ENCODE measurements at regions not wholly inside any gene's neighbourhood (a gene's known extent, or its start where the extent isn't known, plus 50 kb on each side); places are given as distances from the start of the nearest gene placed in this dataset.

DNA sequence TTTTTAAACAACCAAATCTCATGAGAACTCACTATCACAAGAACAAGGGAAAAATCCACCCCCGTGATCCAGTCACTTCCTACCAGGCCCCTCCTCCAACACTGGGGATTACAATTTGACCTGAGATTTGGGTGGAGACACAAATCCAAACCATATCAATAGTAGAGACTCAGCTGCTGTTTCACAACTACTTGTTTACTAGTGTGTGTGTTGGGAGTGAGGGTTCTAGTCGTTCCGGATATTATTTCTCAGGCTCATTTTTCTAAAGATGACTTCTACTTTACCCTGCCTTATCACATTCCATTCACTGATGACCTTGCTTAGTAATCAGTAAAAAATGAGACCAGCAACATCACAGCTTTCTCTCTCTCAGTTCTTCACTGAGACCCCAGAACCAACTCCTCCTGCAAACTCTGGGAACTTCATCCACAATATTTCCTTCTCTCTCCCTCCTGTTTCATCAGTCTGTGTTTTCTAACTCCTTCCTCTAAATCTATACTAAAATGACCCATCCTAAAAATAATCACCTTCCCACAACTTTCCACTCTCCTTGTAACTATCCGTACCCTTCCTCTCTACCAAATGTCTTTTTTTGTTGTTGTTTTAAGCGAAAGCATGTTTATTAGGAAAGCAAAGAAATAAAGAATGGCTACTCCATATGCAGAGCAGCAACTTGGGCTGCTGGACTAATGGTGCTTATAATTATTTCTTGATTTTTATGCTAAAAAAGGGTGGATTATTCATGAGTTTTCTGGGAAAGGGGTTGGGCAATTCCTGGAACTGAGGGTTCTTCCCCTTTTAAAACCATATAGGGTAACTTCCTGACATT is 121.5 kb upstream of the SPRY4 start (continued):
- TF ChIP-seq FUS (optimal IDR thresholded peaks at IDR 0.05; ENCODE audit: low read depth, low read length) (no peak), ELF2 (CRISPR knock-in tag; IDR thresholded peaks at IDR 0.05) (no peak), BRD4 (IDR thresholded peaks at IDR 0.05) (peak; percentile 64; the same call in 1 of the 2 replicates), CTBP1 (IDR thresholded peaks at IDR 0.05; ENCODE audit: borderline replicate concordance) (peak; percentile 16; the same call in 1 of the 2 replicates), CBX3 (IDR thresholded peaks at IDR 0.05; ENCODE audit: borderline replicate concordance in 1 of 2, low read length in 2 of 2) (no peak), GATAD2A (IDR thresholded peaks at IDR 0.05) (no peak), TCFL5 (CRISPR knock-in tag; conservative IDR thresholded peaks at IDR 0.05) (no peak), SIN3B (IDR thresholded peaks at IDR 0.05; ENCODE audit: low read depth) (no peak), TAF9B (IDR thresholded peaks at IDR 0.05; ENCODE audit: partially characterized antibody) (peak; percentile 48), BRD9 (IDR thresholded peaks at IDR 0.05; ENCODE audit: low read depth, partially characterized antibody) (peak; percentile 31), KAT2B (IDR thresholded peaks at IDR 0.05; ENCODE audit: low read depth, low read length) (no peak), MECOM (CRISPR knock-in tag; IDR thresholded peaks at IDR 0.05) (no peak), ZNF668 (CRISPR knock-in tag; IDR thresholded peaks at IDR 0.05) (no peak), ZNF584 (CRISPR knock-in tag; IDR thresholded peaks at IDR 0.05; ENCODE audit: low read depth) (peak; percentile 56; the same call in 1 of the 2 replicates), CC2D1A (IDR thresholded peaks at IDR 0.05) (no peak)
- TF ChIP-seq, protein P1, sequence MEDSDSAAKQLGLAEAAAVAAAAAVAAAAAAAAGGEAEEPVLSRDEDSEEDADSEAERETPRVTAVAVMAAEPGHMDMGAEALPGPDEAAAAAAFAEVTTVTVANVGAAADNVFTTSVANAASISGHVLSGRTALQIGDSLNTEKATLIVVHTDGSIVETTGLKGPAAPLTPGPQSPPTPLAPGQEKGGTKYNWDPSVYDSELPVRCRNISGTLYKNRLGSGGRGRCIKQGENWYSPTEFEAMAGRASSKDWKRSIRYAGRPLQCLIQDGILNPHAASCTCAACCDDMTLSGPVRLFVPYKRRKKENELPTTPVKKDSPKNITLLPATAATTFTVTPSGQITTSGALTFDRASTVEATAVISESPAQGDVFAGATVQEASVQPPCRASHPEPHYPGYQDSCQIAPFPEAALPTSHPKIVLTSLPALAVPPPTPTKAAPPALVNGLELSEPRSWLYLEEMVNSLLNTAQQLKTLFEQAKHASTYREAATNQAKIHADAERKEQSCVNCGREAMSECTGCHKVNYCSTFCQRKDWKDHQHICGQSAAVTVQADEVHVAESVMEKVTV (CRISPR knock-in tag; IDR thresholded peaks at IDR 0.05): peak; percentile 11; the same call in 1 of the 2 replicates
- TF ChIP-seq, protein P2, sequence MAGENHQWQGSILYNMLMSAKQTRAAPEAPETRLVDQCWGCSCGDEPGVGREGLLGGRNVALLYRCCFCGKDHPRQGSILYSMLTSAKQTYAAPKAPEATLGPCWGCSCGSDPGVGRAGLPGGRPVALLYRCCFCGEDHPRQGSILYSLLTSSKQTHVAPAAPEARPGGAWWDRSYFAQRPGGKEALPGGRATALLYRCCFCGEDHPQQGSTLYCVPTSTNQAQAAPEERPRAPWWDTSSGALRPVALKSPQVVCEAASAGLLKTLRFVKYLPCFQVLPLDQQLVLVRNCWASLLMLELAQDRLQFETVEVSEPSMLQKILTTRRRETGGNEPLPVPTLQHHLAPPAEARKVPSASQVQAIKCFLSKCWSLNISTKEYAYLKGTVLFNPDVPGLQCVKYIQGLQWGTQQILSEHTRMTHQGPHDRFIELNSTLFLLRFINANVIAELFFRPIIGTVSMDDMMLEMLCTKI (IDR thresholded peaks at IDR 0.05; ENCODE audit: partially characterized antibody): no peak
- TF ChIP-seq, protein P3, sequence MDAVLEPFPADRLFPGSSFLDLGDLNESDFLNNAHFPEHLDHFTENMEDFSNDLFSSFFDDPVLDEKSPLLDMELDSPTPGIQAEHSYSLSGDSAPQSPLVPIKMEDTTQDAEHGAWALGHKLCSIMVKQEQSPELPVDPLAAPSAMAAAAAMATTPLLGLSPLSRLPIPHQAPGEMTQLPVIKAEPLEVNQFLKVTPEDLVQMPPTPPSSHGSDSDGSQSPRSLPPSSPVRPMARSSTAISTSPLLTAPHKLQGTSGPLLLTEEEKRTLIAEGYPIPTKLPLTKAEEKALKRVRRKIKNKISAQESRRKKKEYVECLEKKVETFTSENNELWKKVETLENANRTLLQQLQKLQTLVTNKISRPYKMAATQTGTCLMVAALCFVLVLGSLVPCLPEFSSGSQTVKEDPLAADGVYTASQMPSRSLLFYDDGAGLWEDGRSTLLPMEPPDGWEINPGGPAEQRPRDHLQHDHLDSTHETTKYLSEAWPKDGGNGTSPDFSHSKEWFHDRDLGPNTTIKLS (IDR thresholded peaks at IDR 0.05; ENCODE audit: borderline replicate concordance, low read depth): no peak
- TF ChIP-seq, protein P4, sequence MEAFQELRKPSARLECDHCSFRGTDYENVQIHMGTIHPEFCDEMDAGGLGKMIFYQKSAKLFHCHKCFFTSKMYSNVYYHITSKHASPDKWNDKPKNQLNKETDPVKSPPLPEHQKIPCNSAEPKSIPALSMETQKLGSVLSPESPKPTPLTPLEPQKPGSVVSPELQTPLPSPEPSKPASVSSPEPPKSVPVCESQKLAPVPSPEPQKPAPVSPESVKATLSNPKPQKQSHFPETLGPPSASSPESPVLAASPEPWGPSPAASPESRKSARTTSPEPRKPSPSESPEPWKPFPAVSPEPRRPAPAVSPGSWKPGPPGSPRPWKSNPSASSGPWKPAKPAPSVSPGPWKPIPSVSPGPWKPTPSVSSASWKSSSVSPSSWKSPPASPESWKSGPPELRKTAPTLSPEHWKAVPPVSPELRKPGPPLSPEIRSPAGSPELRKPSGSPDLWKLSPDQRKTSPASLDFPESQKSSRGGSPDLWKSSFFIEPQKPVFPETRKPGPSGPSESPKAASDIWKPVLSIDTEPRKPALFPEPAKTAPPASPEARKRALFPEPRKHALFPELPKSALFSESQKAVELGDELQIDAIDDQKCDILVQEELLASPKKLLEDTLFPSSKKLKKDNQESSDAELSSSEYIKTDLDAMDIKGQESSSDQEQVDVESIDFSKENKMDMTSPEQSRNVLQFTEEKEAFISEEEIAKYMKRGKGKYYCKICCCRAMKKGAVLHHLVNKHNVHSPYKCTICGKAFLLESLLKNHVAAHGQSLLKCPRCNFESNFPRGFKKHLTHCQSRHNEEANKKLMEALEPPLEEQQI (IDR thresholded peaks at IDR 0.05): no peak
- TF ChIP-seq, protein P5, sequence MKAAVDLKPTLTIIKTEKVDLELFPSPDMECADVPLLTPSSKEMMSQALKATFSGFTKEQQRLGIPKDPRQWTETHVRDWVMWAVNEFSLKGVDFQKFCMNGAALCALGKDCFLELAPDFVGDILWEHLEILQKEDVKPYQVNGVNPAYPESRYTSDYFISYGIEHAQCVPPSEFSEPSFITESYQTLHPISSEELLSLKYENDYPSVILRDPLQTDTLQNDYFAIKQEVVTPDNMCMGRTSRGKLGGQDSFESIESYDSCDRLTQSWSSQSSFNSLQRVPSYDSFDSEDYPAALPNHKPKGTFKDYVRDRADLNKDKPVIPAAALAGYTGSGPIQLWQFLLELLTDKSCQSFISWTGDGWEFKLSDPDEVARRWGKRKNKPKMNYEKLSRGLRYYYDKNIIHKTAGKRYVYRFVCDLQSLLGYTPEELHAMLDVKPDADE (conservative IDR thresholded peaks at IDR 0.05; ENCODE audit: control insufficient read depth, low read depth, low read length): no peak

Measured in K562 (cell line).